ENCODE measurements at regions not wholly inside any gene's neighbourhood (a gene's known extent, or its start where the extent isn't known, plus 50 kb on each side); places are given as distances from the start of the nearest gene placed in this dataset.

DNA sequence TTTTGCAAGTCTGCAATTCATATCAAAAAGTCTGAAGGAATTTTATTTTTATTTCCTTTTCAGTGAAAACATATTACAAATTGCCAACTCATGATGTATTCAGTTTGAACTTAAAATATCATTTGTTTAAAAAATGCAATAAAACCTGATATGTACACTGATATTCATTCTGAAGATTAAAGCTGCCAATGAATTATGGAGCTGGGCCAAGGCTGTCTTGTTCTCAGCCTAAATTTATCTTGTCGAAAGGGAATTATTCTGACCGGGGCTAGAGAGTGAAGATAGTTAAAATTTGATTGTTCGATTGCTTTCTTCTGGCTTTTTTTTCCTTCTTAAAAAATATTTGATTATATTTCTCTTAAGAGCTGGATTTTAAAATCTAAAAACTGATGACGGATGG, 54.0 kb upstream of the RBFOX1 start:
- Histone ChIP-seq H3K36me3 (no peaks in the 10 kb centered on the region), H3K9me3 (no peaks in the 10 kb centered on the region), H3K27ac (no peak overlapping the region), H3K4me1 (no peaks in the 10 kb centered on the region), H3K27me3 (no peaks in the 10 kb centered on the region), H3K4me3 (no peak overlapping the region)
- TF ChIP-seq, protein P1, sequence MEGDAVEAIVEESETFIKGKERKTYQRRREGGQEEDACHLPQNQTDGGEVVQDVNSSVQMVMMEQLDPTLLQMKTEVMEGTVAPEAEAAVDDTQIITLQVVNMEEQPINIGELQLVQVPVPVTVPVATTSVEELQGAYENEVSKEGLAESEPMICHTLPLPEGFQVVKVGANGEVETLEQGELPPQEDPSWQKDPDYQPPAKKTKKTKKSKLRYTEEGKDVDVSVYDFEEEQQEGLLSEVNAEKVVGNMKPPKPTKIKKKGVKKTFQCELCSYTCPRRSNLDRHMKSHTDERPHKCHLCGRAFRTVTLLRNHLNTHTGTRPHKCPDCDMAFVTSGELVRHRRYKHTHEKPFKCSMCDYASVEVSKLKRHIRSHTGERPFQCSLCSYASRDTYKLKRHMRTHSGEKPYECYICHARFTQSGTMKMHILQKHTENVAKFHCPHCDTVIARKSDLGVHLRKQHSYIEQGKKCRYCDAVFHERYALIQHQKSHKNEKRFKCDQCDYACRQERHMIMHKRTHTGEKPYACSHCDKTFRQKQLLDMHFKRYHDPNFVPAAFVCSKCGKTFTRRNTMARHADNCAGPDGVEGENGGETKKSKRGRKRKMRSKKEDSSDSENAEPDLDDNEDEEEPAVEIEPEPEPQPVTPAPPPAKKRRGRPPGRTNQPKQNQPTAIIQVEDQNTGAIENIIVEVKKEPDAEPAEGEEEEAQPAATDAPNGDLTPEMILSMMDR (IDR thresholded peaks at IDR 0.05): no peak
- DNase-seq (ENCODE audit: low spot score): no peak

DNA sequence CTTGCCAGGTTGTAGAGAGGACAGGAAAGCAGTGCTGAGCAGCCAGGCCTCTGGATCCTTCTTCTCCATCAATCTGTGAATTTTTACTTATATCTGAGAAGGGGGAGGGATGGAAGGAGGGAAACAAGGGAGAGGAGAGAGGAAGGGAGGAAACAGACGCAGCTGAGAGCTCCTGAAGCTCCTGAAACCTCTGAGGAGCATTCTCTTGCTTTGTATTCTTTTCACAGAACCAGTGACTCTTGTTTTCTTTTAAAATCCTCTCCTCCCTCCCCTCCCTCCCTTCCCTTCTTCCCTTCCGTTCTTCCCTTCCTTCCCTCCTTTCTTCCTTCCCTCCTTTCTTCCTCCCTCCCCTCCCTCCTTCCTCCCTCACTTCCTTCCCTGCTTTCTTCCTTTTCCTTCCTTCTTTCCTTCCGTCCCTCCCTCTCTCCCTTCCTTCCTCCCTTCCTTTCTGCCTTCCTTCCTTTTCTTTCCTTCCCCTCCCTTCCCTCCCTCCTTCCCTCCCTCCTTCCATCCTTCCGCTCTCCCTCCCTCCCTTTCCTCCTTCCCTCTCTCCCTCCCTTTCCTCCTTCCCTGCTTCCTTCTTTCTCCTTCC, 60.0 kb upstream of the RBFOX1 start:
- Histone ChIP-seq H3K27me3 (no peaks in the 10 kb centered on the region), H3K27ac (no peak overlapping the region), H3K9me3 (no peaks in the 10 kb centered on the region), H3K4me3 (no peak overlapping the region), H3K36me3 (no peaks in the 10 kb centered on the region), H3K4me1 (no peaks in the 10 kb centered on the region)
- DNase-seq (ENCODE audit: low spot score): no peak
- TF ChIP-seq, protein P1 (IDR thresholded peaks at IDR 0.05): no peak

DNA sequence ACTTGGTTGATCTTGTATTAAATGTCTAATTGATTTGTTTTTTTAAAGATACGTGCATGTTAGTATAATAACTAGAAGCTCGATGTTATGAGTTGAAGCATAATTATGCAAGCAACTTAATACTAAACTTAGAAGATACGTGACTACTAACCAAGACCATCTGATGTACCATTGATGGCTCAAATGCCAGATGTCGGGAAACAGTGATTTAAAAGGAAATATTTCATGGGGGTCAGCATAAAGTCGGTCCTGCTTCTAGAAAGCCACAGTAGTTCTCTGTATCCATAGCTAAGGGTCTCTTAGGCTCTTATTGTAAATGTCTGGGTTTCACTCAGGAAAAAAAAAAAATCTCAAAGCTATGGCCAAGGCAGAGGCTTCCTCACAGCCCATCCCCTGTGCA, 61.2 kb upstream of the RBFOX1 start:
- no peak for DNase-seq (ENCODE audit: low spot score)
- H3K4me1 ChIP-seq: no peaks in the 10 kb centered on the region
- H3K27ac ChIP-seq: no peak overlapping the region
- H3K9me3 ChIP-seq: no peaks in the 10 kb centered on the region
- H3K36me3 ChIP-seq: no peaks in the 10 kb centered on the region
- H3K27me3 ChIP-seq: no peaks in the 10 kb centered on the region
- H3K4me3 ChIP-seq: no peak overlapping the region
- TF ChIP-seq, protein P1 (IDR thresholded peaks at IDR 0.05): no peak

DNA sequence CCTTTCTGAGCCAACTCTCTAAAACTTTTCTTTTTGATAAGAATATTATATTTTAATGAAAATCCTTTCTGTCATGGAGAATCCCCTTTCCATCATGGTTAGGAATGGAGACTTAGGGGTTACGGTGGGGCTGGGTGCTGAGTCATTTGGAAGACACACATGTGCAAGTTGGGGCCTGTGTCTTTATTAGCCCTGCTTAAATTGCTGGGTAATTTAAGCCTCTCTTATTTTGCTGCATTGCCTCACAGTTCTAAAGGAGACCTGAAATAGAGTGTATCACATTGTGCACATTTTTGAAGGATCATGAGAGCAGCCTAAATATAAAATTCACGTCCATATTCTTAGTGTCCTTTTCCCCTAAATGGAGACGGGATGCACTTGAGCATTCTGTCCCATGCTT, 61.8 kb upstream of the RBFOX1 start:
- no peak overlapping the region for H3K27ac ChIP-seq
- TF ChIP-seq, protein P1 (IDR thresholded peaks at IDR 0.05): no peak
- H3K36me3 ChIP-seq: no peaks in the 10 kb centered on the region
- H3K9me3 ChIP-seq: no peaks in the 10 kb centered on the region
- H3K4me1 ChIP-seq: no peaks in the 10 kb centered on the region
- DNase-seq (ENCODE audit: low spot score): no peak
- H3K27me3 ChIP-seq: no peaks in the 10 kb centered on the region
- no peak overlapping the region for H3K4me3 ChIP-seq

DNA sequence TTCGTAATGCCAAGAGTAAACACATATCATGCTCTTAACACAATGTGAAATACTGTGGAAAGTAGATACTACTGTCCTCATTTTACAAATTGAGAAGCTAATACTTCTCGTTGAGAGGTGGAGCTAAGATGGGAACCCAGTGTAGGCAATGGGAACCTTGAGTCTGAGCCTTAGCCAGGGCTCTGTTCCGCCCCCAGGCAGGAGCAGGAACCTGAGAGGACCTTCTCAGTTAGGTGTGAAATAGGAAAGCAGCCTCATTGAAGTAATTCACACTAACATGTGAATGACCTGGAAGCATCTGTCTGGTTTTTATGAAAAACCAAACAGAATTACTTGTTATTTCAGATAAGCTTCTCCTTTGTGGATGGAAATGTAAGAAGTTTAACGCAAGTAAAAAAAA, 62.6 kb upstream of the RBFOX1 start:
- no peaks in the 10 kb centered on the region for H3K27me3 ChIP-seq
- H3K4me1 ChIP-seq: no peaks in the 10 kb centered on the region
- no peaks in the 10 kb centered on the region for H3K9me3 ChIP-seq
- H3K27ac ChIP-seq: no peak overlapping the region
- TF ChIP-seq, protein P1 (IDR thresholded peaks at IDR 0.05): no peak
- H3K36me3 ChIP-seq: no peaks in the 10 kb centered on the region
- no peak overlapping the region for H3K4me3 ChIP-seq
- DNase-seq (ENCODE audit: low spot score): no peak

DNA sequence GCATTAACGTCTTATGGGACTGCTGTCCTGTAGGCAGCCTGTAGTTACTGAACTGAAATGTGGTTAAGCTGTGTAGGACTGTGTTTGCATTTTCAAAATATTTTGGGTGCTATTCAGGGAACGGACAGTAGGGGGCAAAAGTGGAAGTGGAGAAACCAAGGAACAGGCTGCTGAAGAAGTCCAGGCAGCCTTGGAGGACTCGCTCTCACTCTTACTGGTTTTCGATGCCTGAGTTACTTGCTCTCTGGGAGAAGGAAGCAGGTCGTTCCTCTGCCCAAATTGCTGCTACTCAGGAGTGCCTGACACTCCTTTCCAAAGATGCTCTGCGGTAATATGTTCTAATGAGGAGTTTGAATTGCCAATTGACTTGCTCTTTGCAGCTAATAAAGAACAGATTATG, 64.5 kb upstream of the RBFOX1 start:
- H3K4me3 ChIP-seq: no peak overlapping the region
- H3K4me1 ChIP-seq: no peaks in the 10 kb centered on the region
- no peaks in the 10 kb centered on the region for H3K36me3 ChIP-seq
- TF ChIP-seq, protein P1 (IDR thresholded peaks at IDR 0.05): peak; percentile 48 to 77
- no peaks in the 10 kb centered on the region for H3K9me3 ChIP-seq
- no peaks in the 10 kb centered on the region for H3K27me3 ChIP-seq
- no peak overlapping the region for H3K27ac ChIP-seq
- no peak for DNase-seq (ENCODE audit: low spot score)

All from right atrium auricular region (tissue), 2 donors.